SK-N-SH (cell line): ENCODE measurements at regions not wholly inside any gene's neighbourhood (a gene's known extent, or its start where the extent isn't known, plus 50 kb on each side); places are given as distances from the start of the nearest gene placed in this dataset.

Experiments
- CTCF ChIA-PET: fragments of 300-600, 350-600 bp; formaldehyde crosslinking; extraction: SDS; loops from one replicate; lab custom pipeline; 2021; lab: Yijun Ruan, JAX
- POLR2A ChIA-PET: fragments of 350-600 bp; sonication (Branson Sonifier 250); formaldehyde crosslinking; extraction: SDS; loops from one replicate; lab custom pipeline; 2020; ENCODE audit warnings: antibody characterized with exemption, inconsistent platforms; lab: Yijun Ruan, JAX
- DNase-seq: peaks from one replicate; pipeline ENCODE4 v3.0.0; 2012
- H2AFZ ChIP-seq: fragments of 200-600 bp; sonication (generic); 2 replicates; pipeline ENCODE4 v1.8.1; 2016; ENCODE audit warnings: antibody characterized with exemption, mild to moderate bottlenecking, low read depth
- H3F3A ChIP-seq: fragments of 200-600 bp; sonication (generic); replicated peaks from 2 replicates; pipeline ENCODE3; 2016; ENCODE audit warnings: antibody characterized with exemption, mild to moderate bottlenecking; ENCODE audit not compliant: insufficient read depth
- H3K27ac ChIP-seq, 2 experiments: fragments of 200-500 bp in 1 of 2; fragments of 200-600 bp in 1 of 2; sonication (Bioruptor generic) in 1 of 2; sonication (generic), shearing (Covaris generic) in 1 of 2; 2 replicates each; pipeline versions ENCODE4 v1.5.1 to v1.6.1; 2014 to 2016; ENCODE audit warnings: low read depth in 2 of 2, inconsistent platforms in 1 of 2, low read length in 1 of 2, mild to moderate bottlenecking in 1 of 2, mixed read lengths in 1 of 2
- H3K27me3 ChIP-seq: fragments of 200-600 bp; sonication (generic), shearing (Covaris generic); 2 replicates; pipeline ENCODE4 v1.6.1; 2016; ENCODE audit warnings: mixed run types; ENCODE audit not compliant: insufficient read depth
- H3K36me3 ChIP-seq, 2 experiments: fragments of 200-500 bp in 1 of 2; fragments of 200-600 bp in 1 of 2; sonication (Bioruptor generic) in 1 of 2; sonication (generic) in 1 of 2; replicated peaks in 1 of 2; 2 replicates each; pipeline versions ENCODE3 to v1.5.1; 2014 to 2016; ENCODE audit warnings: low read length in 1 of 2, mild to moderate bottlenecking in 1 of 2; ENCODE audit not compliant: insufficient read depth in 2 of 2, control insufficient read depth in 1 of 2
- H3K4me1 ChIP-seq, 2 experiments: fragments of 200-500 bp in 1 of 2; fragments of 200-600 bp in 1 of 2; sonication (Bioruptor generic) in 1 of 2; sonication (generic), shearing (Covaris generic) in 1 of 2; 2 replicates each; pipeline versions ENCODE4 v1.5.1 to v1.6.1; 2014 to 2016; ENCODE audit warnings: low read depth in 1 of 2, low read length in 1 of 2, mixed run types in 1 of 2; ENCODE audit not compliant: insufficient read depth in 2 of 2, control insufficient read depth in 1 of 2
- H3K4me2 ChIP-seq: fragments of 200-600 bp; sonication (generic), shearing (Covaris generic); 2 replicates; pipeline ENCODE4 v1.6.1; 2017; ENCODE audit warnings: mixed run types
- H3K4me3 ChIP-seq, 2 experiments: fragments of 200-500 bp in 1 of 2; fragments of 200-600 bp in 1 of 2; sonication (Bioruptor generic) in 1 of 2; sonication (generic), shearing (Covaris generic) in 1 of 2; 2 replicates each; pipeline versions ENCODE4 v1.5.1 to v1.8.1; 2014 to 2016; ENCODE audit warnings: low read depth in 2 of 2, inconsistent platforms in 1 of 2, low read length in 1 of 2, mild to moderate bottlenecking in 1 of 2, mixed read lengths in 1 of 2, moderate library complexity in 1 of 2
- H3K79me2 ChIP-seq: fragments of 200-600 bp; sonication (generic); 2 replicates; pipeline ENCODE4 v1.8.1; 2017; ENCODE audit warnings: mild to moderate bottlenecking; ENCODE audit not compliant: insufficient read depth
- H3K9ac ChIP-seq: fragments of 200-600 bp; sonication (generic); 2 replicates; pipeline ENCODE4 v1.6.1; 2017; ENCODE audit warnings: mixed run types
- H3K9me2 ChIP-seq: fragments of 200-600 bp; sonication (generic); 2 replicates; pipeline ENCODE4 v1.6.1; 2017; ENCODE audit warnings: mixed run types
- H3K9me3 ChIP-seq: fragments of 200-600 bp; sonication (generic); 2 replicates; pipeline ENCODE4 v1.6.1; 2017; ENCODE audit warnings: mixed run types, mild to moderate bottlenecking, moderate library complexity
- H4K20me1 ChIP-seq: fragments of 200-600 bp; sonication (generic); 2 replicates; pipeline ENCODE4 v1.6.1; 2017; ENCODE audit warnings: mild to moderate bottlenecking, mixed run types; ENCODE audit not compliant: insufficient read depth
- CHD2 ChIP-seq: fragments of 150-350 bp; IDR thresholded peaks from 2 replicates; pipeline ENCODE4 v1.6.1; 2018; ENCODE audit warnings: low read length; ENCODE audit not compliant: partially characterized antibody
- CTCF ChIP-seq: fragments of 200-600 bp; sonication (generic); IDR thresholded peaks from 2 replicates; pipeline ENCODE4 v1.6.1; 2017; ENCODE audit warnings: antibody characterized with exemption, mild to moderate bottlenecking, moderate library complexity
- ELF1 ChIP-seq: IDR thresholded peaks from 2 replicates; pipeline ENCODE4 v1.4.0; 2012
- FOSL2 ChIP-seq: IDR thresholded peaks from 2 replicates; pipeline ENCODE4 v1.4.0; 2012; ENCODE audit warnings: low read depth, mild to moderate bottlenecking, moderate library complexity, borderline replicate concordance
- FOXJ3 ChIP-seq: sonication (generic); formaldehyde crosslinking; IDR thresholded peaks from 2 replicates; pipeline ENCODE4 v1.5.1; 2020; ENCODE audit warnings: mild to moderate bottlenecking, missing genetic modification reagents
- GATA2 ChIP-seq: sonication (generic); formaldehyde crosslinking; IDR thresholded peaks from 2 replicates; pipeline ENCODE4 v1.5.0; 2020; ENCODE audit warnings: mild to moderate bottlenecking, missing genetic modification reagents
- JUND ChIP-seq: IDR thresholded peaks from 2 replicates; pipeline ENCODE4 v1.4.0; 2012
- MAX ChIP-seq: IDR thresholded peaks from 2 replicates; pipeline ENCODE4 v1.4.0; 2012; ENCODE audit warnings: low read depth
- MXI1 ChIP-seq: IDR thresholded peaks from 2 replicates; pipeline ENCODE4 v1.6.1; 2012; ENCODE audit warnings: mild to moderate bottlenecking, low read depth, low read length, improper control_type of control experiment
- PBX3 ChIP-seq: IDR thresholded peaks from 2 replicates; pipeline ENCODE4; 2012
- RCOR1 ChIP-seq: fragments of 150-350 bp; IDR thresholded peaks from 2 replicates; pipeline ENCODE4 v1.6.1; 2017; ENCODE audit warnings: antibody characterized with exemption, low read length
- SIN3A ChIP-seq: IDR thresholded peaks from 2 replicates; pipeline ENCODE4 v1.6.1; 2012; ENCODE audit warnings: low read depth, mild to moderate bottlenecking, low read length, moderate library complexity, borderline replicate concordance
- TCF12 ChIP-seq: IDR thresholded peaks from 2 replicates; pipeline ENCODE4 v1.4.0; 2012
- TEAD4 ChIP-seq: IDR thresholded peaks from 2 replicates; pipeline ENCODE4 v1.4.0; 2012; ENCODE audit warnings: mild to moderate bottlenecking, borderline replicate concordance; ENCODE audit not compliant: insufficient read depth
- WGBS: methylation state at CpG from one replicate; pipeline ENCODE4 v1.1.6; 2017; ENCODE audit warnings: low lambda C conversion rate; 5-methylcytosine and 5-hydroxymethylcytosine counted together

- peak overlapping the region; percentile 39; the same call in 1 of the 2 replicates for H3K9ac ChIP-seq
- DNase-seq: no peak
- WGBS: 34% methylated on average over 8 of the region's 8 CpGs
- no peaks in the 10 kb centered on the region for H4K20me1 ChIP-seq
- no peaks in the 10 kb centered on the region for H3K9me2 ChIP-seq
- H3F3A ChIP-seq: peaks cover 29% of the 10 kb centered on the region
- peak overlapping the region; percentile 82 to 90; a peak in 3 of 4 replicates for H3K27ac ChIP-seq
- no peaks in the 10 kb centered on the region for H3K9me3 ChIP-seq
- H2AFZ ChIP-seq: peak overlapping the region; percentile 33
- peak overlapping the region; percentile 76 for H3K4me2 ChIP-seq
- no peaks in the 10 kb centered on the region for H3K79me2 ChIP-seq
- TF ChIP-seq PBX3 (no peak), SIN3A (no peak), FOXJ3 (CRISPR knock-in tag) (no peak), ELF1 (no peak), JUND (no peak), GATA2 (CRISPR knock-in tag) (no peak), MXI1 (no peak), MAX (no peak)
- no peaks in the 10 kb centered on the region for H3K27me3 ChIP-seq
- POLR2A ChIA-PET: no interaction called here
- CTCF ChIA-PET: no interaction called here
- H3K4me1 ChIP-seq: peaks cover 0 to 9% of the 10 kb centered on the region in 2 experiments; a peak in 3 of 4 replicates
- no peaks in the 10 kb centered on the region for H3K36me3 ChIP-seq
- H3K4me3 ChIP-seq: peak overlapping the region in 1 of 2 experiments; percentile 54; a peak in 2 of 4 replicates
These were observed 103.5 kb upstream of the CD55 start for GRCh38 chr1:207217778-207218511.

- ChIA-PET CTCF (no interaction called here), POLR2A (no interaction called here)
- H3K27ac ChIP-seq: peak overlapping the region; percentile 82 to 90
These were observed 102.7 kb upstream of the CD55 start for GRCh38 chr1:207218512-207219362.

More at GRCh38 chr1:207218512-207219362, 102.7 kb upstream of the CD55 start:
- H3K9ac ChIP-seq: peak overlapping the region; percentile 39; the same call in 1 of the 2 replicates
- peak overlapping the region; percentile 76 for H3K4me2 ChIP-seq
- TF ChIP-seq SIN3A (no peak), CHD2 (no peak), GATA2 (CRISPR knock-in tag) (no peak), PBX3 (peak; percentile 31; the same call in 1 of the 2 replicates), CTCF (no peak), TEAD4 (no peak), MAX (no peak), RCOR1 (no peak), JUND (peak; percentile 24; the same call in 1 of the 2 replicates), FOSL2 (peak; percentile 17; the same call in 1 of the 2 replicates), TCF12 (no peak)
- H3K27me3 ChIP-seq: no peaks in the 10 kb centered on the region
- WGBS: 42% methylated on average over 6 of the region's 6 CpGs
- no peaks in the 10 kb centered on the region for H3K79me2 ChIP-seq
- no peaks in the 10 kb centered on the region for H3K9me3 ChIP-seq
- peak overlapping the region; percentile 33 for H2AFZ ChIP-seq
- H3K9me2 ChIP-seq: no peaks in the 10 kb centered on the region
- DNase-seq: no peak
- H4K20me1 ChIP-seq: no peaks in the 10 kb centered on the region
- peaks cover 29% of the 10 kb centered on the region for H3F3A ChIP-seq
- peak overlapping the region in 1 of 2 experiments; percentile 54; a peak in 3 of 4 replicates for H3K4me3 ChIP-seq
- H3K36me3 ChIP-seq: no peaks in the 10 kb centered on the region
- H3K4me1 ChIP-seq: peaks cover 0 to 10% of the 10 kb centered on the region in 2 experiments; a peak in 3 of 4 replicates
